GM23338 (cell line): ENCODE measurements at regions not wholly inside any gene's neighbourhood (a gene's known extent, or its start where the extent isn't known, plus 50 kb on each side); places are given as distances from the start of the nearest gene placed in this dataset.

ENCODE experiments used
- ATAC-seq: fragments of 200-7000 bp; cut with Tn5 transposase; 3 replicates; pipeline ENCODE4 v1.9.1; 2020
- DNase-seq: peaks from one replicate; pipeline ENCODE4 v3.0.0-alpha.2; 2015; ENCODE audit warnings: low spot score
- H2AFZ ChIP-seq: fragments of 200-600 bp; sonication (generic); 2 replicates; pipeline ENCODE4 v1.8.0; 2016; ENCODE audit warnings: antibody characterized with exemption, mild to moderate bottlenecking, moderate library complexity
- H3F3A ChIP-seq: fragments of 200-600 bp; sonication (generic); replicated peaks from 2 replicates; pipeline ENCODE4 v1.8.0; 2017; ENCODE audit warnings: antibody characterized with exemption, mixed run types, low read depth
- H3K27ac ChIP-seq: fragments of 200-600 bp; sonication (generic); 2 replicates; pipeline ENCODE4 v1.6.1; 2016; ENCODE audit warnings: low read depth
- H3K27me3 ChIP-seq: fragments of 200-600 bp; sonication (generic); 2 replicates; pipeline ENCODE4 v1.8.0; 2016; ENCODE audit warnings: mild to moderate bottlenecking, mixed run types, moderate library complexity; ENCODE audit not compliant: insufficient read depth
- H3K36me3 ChIP-seq: fragments of 200-600 bp; sonication (generic); 2 replicates; pipeline ENCODE4 v1.8.0; 2016; ENCODE audit warnings: mild to moderate bottlenecking; ENCODE audit not compliant: insufficient read depth
- H3K4me1 ChIP-seq: fragments of 200-600 bp; sonication (generic); 2 replicates; pipeline ENCODE4 v1.8.0; 2016; ENCODE audit warnings: mild to moderate bottlenecking, moderate library complexity; ENCODE audit not compliant: insufficient read depth
- H3K4me2 ChIP-seq: fragments of 200-600 bp; sonication (generic); 2 replicates; pipeline ENCODE4 v1.7.1; 2017; ENCODE audit warnings: mixed run types
- H3K4me3 ChIP-seq: fragments of 200-600 bp; sonication (generic); 2 replicates; pipeline ENCODE4 v1.6.1; 2016; ENCODE audit warnings: mixed run types
- H3K79me2 ChIP-seq: fragments of 200-600 bp; sonication (generic); replicated peaks from 2 replicates; pipeline ENCODE4 v1.8.0; 2017; ENCODE audit warnings: mild to moderate bottlenecking; ENCODE audit not compliant: insufficient read depth
- H3K9me2 ChIP-seq: fragments of 200-600 bp; sonication (generic); 2 replicates; pipeline ENCODE4 v1.8.0; 2017; ENCODE audit not compliant: insufficient read depth
- H4K20me1 ChIP-seq: fragments of 200-600 bp; sonication (generic); replicated peaks from 2 replicates; pipeline ENCODE4 v1.8.0; 2017; ENCODE audit warnings: mild to moderate bottlenecking; ENCODE audit not compliant: insufficient read depth
- H3K27ac Mint-ChIP-seq: 2 replicates; pipeline ENCODE4 v1.8.0; 2020; ENCODE audit warnings: inconsistent platforms, mild to moderate bottlenecking, moderate library complexity, mixed read lengths
- H3K27me3 Mint-ChIP-seq: 3 replicates; pipeline ENCODE4 v1.8.0; 2022; ENCODE audit warnings: low read depth, mild to moderate bottlenecking, moderate library complexity, mixed read lengths, inconsistent platforms; ENCODE audit not compliant: insufficient read depth, poor library complexity
- H3K36me3 Mint-ChIP-seq: 3 replicates; pipeline ENCODE4 v1.8.0; 2021; ENCODE audit warnings: low read depth, mild to moderate bottlenecking, inconsistent platforms, moderate library complexity, mixed read lengths
- H3K4me1 Mint-ChIP-seq: 3 replicates; pipeline ENCODE4 v1.8.0; 2020; ENCODE audit warnings: mild to moderate bottlenecking, inconsistent platforms, mixed read lengths
- H3K4me3 Mint-ChIP-seq: 3 replicates; pipeline ENCODE4 v1.8.0; 2021; ENCODE audit warnings: moderate library complexity, mild to moderate bottlenecking, inconsistent platforms, mixed read lengths
- H3K9me3 Mint-ChIP-seq: 3 replicates; pipeline ENCODE4 v1.8.0; 2020; ENCODE audit warnings: moderate library complexity, mild to moderate bottlenecking, inconsistent platforms, mixed read lengths
- CREB1 ChIP-seq: fragments of 250-450 bp; sonication (Bioruptor Pico); IDR thresholded peaks from 2 replicates; pipeline ENCODE4 v1.5.0; 2020; ENCODE audit warnings: low read depth, mild to moderate bottlenecking, moderate library complexity
- EZH2phosphoT487 ChIP-seq: fragments of 200-600 bp; sonication (generic); IDR thresholded peaks from one replicate; pipeline ENCODE4 v1.8.1; 2018; ENCODE audit warnings: antibody characterized with exemption; ENCODE audit not compliant: unreplicated experiment
- JUNB ChIP-seq: IDR thresholded peaks from one replicate; pipeline ENCODE4 v1.6.1; 2016; ENCODE audit warnings: antibody characterized with exemption; ENCODE audit not compliant: unreplicated experiment
- ZNF114 ChIP-seq: fragments of 250-450 bp; sonication (Bioruptor Pico); IDR thresholded peaks from 2 replicates; pipeline ENCODE4 v1.5.0; 2020; ENCODE audit warnings: mild to moderate bottlenecking, moderate library complexity
- ZNF462 ChIP-seq: fragments of 250-450 bp; sonication (Bioruptor Pico); IDR thresholded peaks from 2 replicates; pipeline ENCODE4 v1.5.0; 2020; ENCODE audit warnings: mild to moderate bottlenecking, moderate library complexity

GRCh38 chr15:35678774-35679173, 132.8 kb upstream of the DPH6 start (continued):
- no peak for TF ChIP-seq ZNF462 (CRISPR knock-in tag)
- TF ChIP-seq CREB1 (CRISPR knock-in tag), result no peak

DNA sequence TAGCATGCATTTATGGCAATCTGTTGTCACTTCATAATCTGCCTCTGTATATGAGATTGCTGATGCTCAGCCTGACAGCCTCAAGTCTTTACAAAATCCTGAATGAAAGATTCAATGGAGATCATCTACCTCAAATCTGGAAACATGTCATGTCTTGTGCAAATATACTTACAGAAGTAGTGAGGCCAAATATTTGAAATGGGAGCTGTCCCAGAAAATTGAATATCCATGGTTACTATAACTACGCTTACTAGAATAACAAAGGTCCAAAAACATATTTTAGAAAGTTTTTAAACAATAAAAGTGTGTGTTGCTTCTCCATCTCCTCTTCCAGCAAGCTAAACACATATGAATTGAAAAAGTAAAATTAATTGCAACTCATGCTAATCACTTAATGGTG, 133.2 kb upstream of the DPH6 start:
- Mint-ChIP-seq H3K27ac (no peak overlapping the region), H3K4me3 (no peak overlapping the region), H3K4me1 (peaks cover 23% of the 10 kb centered on the region; the same call in 2 of the 3 replicates), H3K36me3 (no peaks in the 10 kb centered on the region), H3K9me3 (no peaks in the 10 kb centered on the region), H3K27me3 (no peaks in the 10 kb centered on the region)
- Histone ChIP-seq H3K4me2 (no peak overlapping the region), H3K4me1 (0 out of 2 replicates have a peak, but pooled peaks cover 6% of the 10 kb centered on the region), H4K20me1 (no peaks in the 10 kb centered on the region), H3K27me3 (no peaks in the 10 kb centered on the region), H3K36me3 (no peaks in the 10 kb centered on the region), H3K79me2 (no peaks in the 10 kb centered on the region), H3K9me2 (no peaks in the 10 kb centered on the region), H3F3A (no peaks in the 10 kb centered on the region), H3K4me3 (no peak overlapping the region), H3K27ac (no peak overlapping the region), H2AFZ (no peak overlapping the region)
- ATAC-seq (no peak), DNase-seq (no peak)
- no peak for TF ChIP-seq ZNF462 (CRISPR knock-in tag)
- TF ChIP-seq EZH2phosphoT487, result no peak
- no peak for TF ChIP-seq ZNF114 (CRISPR knock-in tag)
- TF ChIP-seq JUNB, result no peak
